Inflammatory macrophage treated with lipopolysaccharide for 1 hour (primary cell): ENCODE measurements at regions not wholly inside any gene's neighbourhood (a gene's known extent, or its start where the extent isn't known, plus 50 kb on each side); places are given as distances from the start of the nearest gene placed in this dataset.

ENCODE experiments used
- DNase-seq, 2 donors: peaks; one replicate each; pipeline ENCODE4 v3.0.0-alpha.2; 2020 to 2022

DNA sequence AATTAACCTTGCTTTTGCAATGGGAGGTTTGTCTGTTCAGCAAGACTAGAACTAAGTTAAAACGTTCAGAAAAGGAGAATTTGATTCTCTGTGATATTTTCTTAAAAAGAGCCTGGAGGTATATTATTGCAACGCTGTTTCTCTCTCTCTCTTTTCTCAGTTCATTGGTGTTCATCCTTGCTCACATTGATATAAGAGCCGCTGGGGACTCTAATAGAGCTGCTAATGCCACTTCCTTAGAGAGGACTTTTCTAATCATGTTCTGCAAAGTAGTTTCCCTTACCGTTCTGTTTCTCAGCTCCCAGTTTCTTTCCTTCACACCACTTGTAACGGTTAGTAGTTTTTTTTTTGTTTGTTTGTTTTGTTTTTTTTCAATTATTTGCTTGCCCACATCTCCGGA, 203.8 kb downstream of the RWDD3 start:
- DNase-seq: no peak

DNA sequence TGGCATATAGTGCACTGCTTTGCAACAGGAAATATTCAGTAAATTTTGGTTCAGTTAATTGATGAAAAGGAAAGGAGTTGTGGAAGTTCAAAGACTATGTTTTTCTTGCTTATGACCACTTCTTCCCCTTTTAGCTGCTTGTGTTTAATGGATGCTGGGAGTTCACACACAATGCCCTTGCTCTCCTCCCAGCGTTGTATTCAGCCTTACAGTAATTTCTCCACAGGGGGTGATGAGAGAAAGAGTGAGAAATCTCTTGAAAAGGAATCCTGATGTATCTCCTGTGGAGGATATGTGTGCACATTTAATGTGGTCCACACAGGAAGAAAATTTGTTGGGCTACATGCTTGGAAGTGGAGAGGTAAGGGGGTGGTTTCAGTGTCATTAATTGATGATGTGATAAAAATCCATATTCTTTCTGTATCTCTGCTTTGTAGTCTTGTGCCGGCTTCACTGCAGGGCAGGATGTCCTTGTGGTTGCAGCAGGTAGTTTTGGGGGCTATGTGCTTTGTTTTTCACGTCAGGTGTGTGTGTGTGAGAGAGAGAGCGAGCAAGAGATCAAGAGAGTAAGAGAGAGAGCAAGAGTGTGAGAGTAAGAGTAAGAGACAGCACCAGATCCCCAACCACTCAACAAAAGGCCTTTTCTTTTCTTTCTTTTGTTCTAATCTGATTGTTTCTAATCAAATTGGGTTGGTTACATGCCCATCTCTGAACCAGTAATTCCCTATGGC, 204.4 kb downstream of the RWDD3 start:
- no peak for DNase-seq

DNA sequence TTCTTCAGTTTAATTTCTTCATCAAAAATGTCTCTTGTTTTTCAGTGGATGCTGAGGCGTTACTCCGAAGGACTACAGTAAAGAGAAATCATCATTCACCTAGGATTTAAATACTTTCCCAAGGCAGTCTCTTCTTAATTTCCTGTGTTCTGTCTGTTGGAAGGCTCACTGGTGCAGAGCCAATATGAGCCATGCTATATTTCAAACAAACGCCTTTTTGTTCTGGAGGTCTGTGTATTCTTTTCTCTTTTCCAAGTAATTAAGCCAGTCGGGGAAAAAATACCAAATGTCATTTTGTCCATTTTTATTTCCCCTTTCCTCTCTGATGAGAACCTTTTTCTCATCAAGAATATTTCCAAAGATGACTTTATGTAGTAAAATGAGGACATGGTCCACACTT, 206.5 kb downstream of the RWDD3 start:
- no peak for DNase-seq

DNA sequence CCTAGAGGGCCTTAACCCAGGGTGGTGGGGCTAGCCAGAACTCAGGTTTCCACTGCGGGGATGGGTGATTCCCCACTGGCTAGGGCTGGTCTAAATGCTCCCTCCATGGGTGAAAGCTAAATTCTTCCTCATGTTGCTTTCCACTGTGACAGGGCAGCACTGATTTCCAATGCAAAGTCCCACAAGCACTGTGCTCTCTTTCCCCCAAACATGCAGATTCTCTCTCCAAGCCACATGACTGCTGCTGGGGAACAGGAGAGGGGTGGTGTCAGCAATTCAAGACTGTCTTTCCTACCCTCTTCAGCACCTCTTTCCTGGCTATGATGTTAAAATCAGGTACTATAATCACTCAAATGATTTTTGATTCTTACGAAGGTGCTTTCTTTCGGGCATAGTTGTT, 215.5 kb downstream of the RWDD3 start:
- no peak for DNase-seq

DNA sequence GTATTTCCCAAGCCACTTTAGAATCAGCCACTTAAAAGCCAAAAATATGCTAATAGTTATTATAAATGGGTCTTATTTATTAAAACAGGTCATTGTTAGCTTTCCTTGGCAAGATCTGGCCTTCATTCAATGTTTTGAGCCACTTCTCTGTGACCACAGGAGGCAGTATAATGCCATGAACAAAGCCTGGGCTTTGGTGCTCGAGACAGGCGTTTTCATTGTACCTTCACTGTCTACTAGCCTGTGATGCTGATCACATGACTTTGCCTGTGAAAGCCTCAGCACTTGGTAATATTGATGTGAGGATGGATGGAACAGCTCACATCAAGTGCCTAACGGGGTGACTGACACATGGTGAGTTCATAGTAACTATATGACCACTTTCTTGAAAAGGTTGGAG, 217.0 kb downstream of the RWDD3 start:
- DNase-seq: no peak

DNA sequence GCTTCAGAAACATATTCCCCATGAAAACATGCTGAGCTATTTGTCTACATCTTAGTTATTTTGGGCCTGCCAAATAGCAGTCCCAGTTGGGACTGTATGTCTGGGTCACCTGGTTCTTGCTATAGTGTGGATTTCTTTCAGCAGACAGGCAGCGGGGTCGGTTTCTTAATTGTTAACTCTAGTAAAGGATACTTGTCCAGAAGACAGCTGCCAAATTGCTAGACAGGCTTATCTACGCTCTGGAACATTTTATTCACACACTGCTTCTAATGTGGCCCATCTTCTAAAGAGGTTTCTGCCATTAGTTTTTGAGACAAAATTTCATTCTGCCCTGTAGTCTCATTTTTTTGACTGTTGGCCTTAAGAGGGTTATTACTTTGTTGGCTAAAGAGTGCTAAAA, 217.9 kb downstream of the RWDD3 start:
- DNase-seq: no peak

DNA sequence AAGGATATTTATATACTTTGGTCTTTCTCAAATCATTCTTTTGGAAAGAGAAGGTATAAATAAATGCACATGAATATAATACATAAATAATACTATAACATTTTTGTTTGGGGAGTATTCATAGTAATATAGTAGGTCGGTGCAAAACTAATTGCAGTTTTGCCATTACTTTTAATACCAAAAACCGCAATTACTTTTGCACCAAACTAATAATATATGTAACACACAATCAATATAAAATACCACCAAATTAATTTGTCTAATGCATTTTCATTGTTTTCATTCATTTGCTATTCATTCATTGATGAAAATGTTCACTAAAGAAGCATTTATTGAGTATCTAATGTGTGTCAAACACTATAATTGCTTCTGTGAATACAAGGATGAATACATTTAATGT, 219.0 kb downstream of the RWDD3 start:
- no peak for DNase-seq

DNA sequence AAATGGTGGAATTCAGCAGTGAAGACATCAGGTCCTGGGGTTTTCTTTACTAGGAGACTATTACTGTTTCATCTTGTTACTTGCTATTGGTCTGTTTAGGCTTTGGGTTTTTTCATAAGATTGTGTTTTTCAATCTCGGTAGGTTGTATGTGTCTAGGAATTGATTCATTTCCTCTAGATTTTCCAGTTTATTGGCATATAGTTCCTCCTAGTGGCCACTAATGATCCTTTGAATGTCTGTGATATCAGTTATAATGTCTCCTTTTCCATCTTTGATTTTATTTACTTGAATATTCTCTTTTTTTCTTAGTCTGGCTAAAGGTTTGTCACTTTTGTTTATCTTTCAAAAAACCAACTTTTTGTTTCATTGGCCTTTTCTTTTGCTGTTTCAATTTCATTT, 233.0 kb downstream of the RWDD3 start:
- DNase-seq: no peak

DNA sequence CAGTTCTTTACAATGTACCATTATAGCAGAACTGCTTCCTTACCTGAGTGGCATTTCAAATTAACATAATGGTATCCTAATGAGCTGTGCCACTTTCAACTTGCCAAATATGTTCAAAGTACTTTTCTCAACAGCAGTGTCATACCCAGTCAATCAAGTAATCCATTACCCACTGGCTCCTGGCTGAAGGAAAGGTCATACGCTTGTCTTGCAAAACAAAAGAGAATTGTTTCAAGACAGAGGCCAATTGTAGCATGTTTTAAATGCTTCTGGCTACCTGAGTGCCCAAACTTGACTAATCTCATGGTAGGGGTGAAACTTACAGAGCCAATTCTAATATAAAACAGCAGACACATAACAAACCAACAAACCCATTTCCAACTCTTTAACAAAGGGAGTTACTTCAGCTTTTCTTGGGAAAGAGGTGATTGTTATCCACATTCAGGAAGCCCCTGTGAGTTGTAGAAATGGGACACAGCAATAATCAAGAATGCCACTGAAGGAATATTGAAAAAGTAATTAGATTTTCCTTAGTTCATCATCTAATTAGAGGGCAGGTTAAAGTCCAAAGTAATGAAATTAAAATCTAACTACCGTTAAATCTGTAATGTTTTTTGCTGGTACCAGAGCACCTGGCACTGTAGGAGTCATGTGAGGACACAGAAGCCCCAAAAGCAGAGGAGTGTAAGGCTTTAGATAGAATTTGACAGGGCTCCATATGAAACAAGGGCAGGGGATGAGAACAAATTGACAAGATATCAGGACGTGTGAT, 241.9 kb downstream of the RWDD3 start:
- no peak for DNase-seq

DNA sequence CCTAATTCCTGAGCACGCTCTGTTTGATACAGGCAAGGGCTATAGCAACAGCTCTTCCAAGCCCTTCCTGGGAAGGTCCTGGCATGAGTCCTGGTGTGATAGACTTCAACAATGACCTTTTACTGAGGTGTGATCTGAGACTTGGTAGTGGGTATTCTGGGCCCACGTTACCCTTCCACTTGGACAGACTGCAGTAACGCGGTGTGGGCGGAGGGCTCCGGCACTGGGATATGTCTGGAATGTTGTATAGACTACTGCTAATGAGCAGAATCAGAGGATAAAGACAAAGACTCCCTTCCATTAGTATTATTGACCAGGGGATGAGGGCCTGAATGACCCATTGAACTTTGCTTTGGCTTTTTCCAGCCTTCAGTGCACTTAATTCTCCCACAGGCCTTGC, 262.3 kb downstream of the RWDD3 start:
- no peak for DNase-seq

DNA sequence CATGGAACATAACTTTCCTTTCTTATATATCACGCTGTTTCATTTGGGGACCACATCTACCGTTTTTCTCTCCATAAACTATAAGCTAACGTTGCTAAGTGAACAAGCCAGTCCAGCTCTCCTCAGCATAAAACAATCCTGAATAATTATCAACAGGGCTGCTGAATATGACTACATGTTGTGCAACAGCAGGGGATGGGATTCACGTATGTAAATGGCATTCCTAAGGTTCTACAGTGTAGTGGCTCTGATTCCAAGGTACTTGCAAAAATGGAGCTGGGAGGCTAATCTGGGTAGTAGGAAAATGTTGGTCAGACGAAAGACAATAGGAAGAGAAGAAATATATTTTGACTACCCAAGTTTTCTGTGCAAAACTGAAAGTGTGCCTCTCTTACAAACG, 262.8 kb downstream of the RWDD3 start:
- no peak for DNase-seq

DNA sequence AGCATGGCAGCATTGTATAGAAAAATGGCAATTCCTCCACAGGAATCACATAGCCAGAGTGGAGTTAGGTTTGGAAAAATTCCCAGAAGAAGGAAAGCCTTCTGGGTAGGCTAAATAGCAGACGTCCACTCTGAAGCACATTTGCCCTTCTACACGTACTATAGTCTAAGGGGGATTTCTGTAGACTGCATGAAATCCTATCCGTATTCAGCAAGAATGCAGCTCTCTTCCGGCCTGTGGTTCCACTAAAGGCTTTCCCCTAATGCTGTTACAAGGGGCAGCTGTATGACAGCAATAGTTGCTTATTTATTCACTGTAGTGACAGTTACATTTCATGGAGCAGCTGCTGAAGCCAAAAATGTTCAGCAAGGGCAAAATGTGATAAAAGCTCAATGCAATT, 263.6 kb downstream of the RWDD3 start:
- no peak for DNase-seq

DNA sequence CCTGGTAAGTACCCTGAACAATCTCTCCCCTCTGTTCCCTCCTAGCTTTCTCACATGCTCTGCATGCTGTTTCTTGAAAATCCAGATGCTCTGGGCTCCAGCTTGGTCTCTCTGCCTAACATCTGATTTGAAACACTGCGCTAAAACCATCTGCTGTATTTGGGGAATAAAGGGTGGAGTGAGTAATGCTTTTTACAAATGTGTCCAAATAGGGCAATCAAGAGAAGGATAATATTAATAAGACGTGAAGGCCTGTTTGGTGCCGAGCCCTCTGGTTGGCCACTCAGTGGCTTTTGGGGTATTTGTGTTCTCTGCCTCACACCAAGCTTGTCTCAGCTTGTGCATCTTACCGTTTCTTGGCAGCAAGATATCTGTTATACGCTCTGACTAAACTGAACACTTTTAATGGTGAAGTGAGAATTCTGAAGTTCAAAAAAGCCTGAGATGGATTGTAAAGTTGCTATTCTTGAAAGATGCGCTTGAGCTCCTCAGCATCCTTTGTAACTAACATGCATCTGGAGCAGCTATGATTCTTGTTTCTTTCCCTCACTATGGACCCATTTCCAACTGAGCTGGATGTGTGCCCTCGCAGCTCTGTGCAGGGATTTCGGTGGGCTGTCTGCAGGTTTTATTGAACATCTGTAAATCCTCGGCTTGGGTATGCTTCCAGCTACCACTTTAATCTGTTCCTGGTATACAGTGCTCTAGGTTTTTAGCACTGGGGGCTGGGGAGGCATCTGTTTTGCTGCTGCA, 269.4 kb downstream of the RWDD3 start:
- no peak for DNase-seq

DNA sequence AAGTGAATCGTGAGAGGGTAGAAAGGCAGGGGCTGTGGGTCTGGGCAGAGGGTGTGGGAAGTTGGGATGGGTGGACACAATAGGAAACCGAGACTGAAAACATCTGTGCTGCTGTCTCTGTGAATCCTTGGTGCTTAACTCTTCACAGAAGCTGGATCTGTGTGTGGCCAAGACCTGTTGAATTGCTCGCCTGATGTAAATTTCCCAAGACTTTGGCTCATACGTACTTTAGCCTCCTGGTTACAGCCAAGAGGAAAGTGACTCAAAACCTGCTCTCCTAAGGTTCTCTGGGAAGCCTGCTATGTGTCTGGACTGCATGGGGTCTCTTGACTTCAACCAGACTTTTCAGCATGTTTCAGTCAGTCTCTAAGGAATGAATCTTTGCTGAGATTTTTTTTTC, 270.3 kb downstream of the RWDD3 start:
- DNase-seq: no peak

DNA sequence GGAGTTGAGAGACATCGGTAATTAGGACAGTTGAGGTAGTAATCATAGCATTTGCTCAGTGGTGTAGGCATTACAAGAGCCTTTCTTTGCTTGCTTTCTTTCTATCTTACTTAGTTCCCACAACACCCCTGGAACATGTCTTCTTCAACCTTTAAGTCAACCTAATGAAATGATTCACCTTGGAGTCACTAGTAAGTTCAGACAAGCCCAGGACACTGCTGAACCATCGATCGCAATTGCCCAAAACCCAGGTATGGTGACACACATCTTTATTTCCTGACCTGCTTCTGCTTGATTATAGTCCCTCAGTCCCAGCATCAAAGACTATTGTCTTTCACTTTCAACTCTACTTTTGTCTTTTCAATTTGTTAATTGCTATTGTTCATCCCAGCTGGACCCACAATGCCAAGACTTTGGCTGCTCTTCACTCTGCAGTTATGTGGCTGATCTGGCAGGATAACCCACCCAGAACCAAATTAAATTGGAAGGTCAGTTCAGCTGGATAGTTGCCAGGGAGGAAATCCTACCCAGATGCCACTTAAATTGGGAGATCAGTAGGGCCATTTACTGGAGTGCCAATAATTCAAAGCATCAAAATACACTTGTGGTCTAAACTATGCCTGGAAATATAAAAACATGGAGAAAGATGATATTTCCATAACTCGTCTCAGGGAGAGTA, 272.9 kb downstream of the RWDD3 start:
- DNase-seq: no peak

DNA sequence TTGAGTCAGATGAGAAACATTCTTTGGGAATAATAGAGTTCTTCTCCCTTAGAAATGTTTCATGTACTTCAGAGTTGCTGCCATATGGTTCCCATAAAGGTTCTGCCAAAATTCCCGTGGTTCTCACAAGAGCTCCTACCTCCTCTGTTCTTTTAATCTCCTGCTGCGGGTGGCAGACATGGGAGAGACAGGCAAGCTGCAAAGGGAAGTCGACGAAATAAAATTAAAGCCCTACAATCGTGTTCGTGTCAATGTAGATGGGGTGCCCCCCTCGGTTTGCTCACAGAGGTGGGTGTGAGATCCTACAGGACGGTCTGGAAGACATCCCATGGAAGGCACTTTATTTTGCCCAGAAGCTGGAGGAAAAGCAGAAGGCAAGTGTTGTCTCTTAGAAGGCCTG, 276.0 kb downstream of the RWDD3 start:
- DNase-seq: no peak

DNA sequence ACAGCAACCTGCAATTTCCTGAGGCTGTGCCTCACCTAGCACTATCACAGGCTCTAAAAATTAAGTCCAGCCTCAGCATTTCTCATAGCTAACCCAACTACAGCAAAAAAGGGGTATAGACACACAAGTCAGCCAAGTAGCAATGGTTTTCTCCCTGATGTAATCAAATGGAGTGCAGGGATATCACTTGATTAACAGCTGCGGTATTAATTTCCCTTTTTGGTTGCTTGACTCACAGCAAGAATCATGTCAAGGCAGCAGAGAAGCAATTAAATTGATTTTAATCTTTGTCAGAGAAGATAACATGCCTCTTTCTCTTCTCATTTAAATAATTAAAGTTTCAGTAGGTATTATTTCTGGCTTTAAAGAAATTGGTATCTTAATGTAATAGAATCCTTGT, 278.9 kb downstream of the RWDD3 start:
- DNase-seq: no peak

DNA sequence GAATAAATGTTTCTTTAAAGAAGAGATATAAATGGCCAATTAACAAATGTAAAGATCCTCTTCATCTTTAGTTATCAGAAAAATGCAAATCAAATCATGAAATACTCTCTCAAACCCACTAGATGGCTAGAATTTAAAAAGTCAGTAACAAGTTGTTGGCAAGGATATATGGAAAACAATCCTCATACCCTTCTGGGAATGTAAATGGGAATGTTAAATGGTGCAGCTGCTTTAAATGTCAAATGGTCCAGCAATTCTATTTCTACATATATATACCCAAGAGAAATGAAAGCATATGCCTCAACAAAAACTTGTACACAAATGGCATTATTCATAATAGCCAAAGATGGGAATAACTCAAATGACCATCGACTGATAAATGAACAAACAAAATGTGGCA, 283.5 kb downstream of the RWDD3 start:
- DNase-seq: no peak

DNA sequence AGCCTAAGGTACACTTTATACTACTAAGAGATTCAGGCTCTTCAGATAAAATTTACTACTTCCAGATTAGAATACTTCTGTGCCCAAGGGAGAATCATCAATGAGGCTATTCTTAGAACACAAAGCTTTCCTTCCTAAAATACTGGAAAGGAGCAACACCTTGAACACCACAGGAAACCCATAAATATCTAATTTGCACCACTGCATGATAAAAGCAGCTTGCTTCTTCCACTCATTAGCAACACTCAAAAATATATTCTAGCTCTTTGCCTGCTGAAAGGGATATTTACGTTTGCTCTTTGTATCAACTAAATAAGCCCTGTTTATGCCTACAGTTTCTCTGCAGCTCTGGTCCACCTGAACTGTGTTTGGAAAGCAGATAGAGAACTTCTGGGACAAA, 284.3 kb downstream of the RWDD3 start:
- no peak for DNase-seq

DNA sequence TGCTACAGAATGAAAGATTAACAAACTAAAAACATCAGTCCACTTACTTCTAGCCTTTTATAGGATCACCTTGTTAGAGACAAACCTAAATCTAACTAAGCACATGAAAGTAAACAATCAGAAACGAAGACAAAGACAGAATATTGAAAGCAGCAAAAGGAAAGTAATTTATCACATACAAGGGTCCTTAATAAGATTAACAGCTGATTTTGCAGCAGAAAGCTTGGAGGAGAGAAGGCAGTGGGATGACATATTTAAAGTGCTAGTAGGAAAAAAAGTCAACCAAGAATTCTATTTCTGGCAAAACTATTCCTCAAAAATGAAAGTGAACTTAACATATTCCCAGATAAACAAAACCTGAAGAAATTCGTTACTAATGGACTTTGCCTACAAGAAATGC, 286.4 kb downstream of the RWDD3 start:
- no peak for DNase-seq

DNA sequence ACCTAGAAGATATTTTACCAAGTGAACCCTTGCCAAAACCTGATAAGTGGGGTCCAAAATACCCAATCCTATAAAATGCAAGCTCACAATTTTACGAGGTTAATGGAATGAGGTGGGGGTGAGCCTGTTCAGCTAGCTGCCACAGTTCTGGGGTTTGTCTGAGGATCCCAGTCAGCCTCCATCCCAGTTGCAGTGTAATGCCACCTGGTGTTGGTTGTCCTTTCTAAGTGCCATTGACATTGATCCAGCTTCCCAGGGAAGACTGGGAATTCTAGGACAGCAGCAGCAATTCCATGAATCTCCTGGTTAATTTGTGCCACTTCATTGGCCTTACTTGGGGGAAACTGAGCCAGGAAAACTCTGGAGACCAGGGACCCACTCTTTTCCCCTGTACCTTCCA, 298.3 kb downstream of the RWDD3 start:
- DNase-seq: no peak

DNA sequence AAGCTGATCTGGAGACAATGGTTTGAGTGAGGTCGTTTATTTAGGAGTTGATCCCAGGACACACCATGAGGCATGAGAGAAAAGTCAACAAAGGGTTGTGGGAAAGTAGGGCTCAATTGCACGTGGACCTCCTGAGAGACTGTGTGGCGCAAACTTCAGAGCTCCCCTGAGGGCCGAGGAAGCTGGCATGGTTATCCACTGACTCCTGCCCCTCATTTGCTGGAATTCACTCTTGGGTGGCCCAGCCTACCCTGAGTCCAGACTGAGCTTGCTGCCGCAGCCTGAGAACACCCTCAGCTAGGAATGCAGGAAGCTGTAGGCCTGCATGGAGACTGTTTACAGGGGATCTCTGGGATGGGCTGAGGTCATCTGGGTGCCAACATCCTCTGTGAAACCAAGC, 301.0 kb downstream of the RWDD3 start:
- DNase-seq: no peak

DNA sequence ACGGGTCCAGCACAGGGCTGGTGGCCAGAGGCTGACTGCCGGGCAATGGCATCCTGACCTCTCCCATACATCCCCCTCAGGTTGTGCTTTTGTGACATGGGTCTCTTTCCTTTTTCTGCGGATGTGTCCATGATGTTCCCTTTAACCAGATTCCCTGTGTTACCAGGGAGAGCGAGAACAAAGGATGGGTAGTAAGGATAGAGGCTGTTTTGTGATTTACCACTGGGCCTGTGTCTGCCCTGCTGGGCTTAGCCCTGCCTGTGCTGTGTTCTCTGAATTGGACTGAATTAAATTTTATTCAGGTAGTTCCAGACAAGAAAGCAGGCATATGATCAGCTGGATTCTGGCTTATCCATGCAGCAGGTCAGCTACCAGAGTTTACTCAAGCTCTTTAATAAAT, 301.6 kb downstream of the RWDD3 start:
- DNase-seq: no peak

DNA sequence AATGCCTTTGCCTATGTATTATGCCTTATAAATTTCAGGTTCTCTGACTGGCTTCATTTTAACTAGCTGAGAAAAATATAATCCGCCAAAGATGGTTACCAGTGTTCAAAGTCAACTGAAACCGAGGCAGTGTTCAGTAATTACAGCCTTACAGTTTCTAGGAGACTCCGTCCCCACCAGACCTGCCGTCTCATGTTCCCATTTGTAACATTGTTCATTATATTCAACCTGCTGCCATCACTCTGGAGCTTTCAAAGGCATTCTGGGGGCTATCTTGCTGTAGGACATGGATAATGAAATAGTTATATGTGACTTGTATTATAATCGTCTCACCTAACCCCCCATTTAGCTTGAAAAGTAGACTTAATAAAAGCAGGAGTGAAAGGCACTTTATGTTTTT, 302.5 kb downstream of the RWDD3 start:
- DNase-seq: no peak
